HCT116 (cell line): ENCODE measurements at regions not wholly inside any gene's neighbourhood (a gene's known extent, or its start where the extent isn't known, plus 50 kb on each side); places are given as distances from the start of the nearest gene placed in this dataset.
A peak's percentile ranks its signal among the peaks of the same experiment; 100 is the strongest.

Source experiments
- ATAC-seq: fragments of 200-7000 bp; cut with Tn5 transposase; 2 replicates; pipeline ENCODE4 v1.9.1; 2020; ENCODE audit warnings: mild to moderate bottlenecking, moderate library complexity
- BruUV-seq: library from RNA; stranded (reverse); fragments of 400-500 nt; replicated peaks from 2 replicates; lab custom pipeline; 2021; lab: Mats Ljungman, UMichigan
- CTCF ChIA-PET: fragments of 300-600 bp; sonication (Branson Sonifier 250); formaldehyde crosslinking; loops from one replicate; lab custom pipeline; 2021; ENCODE audit warnings: antibody characterized with exemption; lab: Charles Lee
- POLR2A ChIA-PET: fragments of 300-600, 350-600 bp; sonication (Branson Sonifier 250); formaldehyde crosslinking; loops from one replicate; lab custom pipeline; 2021; ENCODE audit warnings: antibody characterized with exemption; lab: Charles Lee
- RAD21 ChIA-PET, 2 experiments: fragments of 300-600 bp; sonication (Branson Sonifier 250); formaldehyde crosslinking; loops; one replicate each; lab custom pipeline; 2023; ENCODE audit warnings: low total read pairs in 2 of 2; ENCODE audit not compliant: uncharacterized antibody in 2 of 2, unreplicated experiment in 2 of 2, low non-redundant PET in 1 of 2; lab: Charles Lee
- DNase-seq: peaks from one replicate; pipeline ENCODE4 v3.0.0-alpha.2; 2010; ENCODE audit warnings: low read depth, low spot score
- H2AFZ ChIP-seq: fragments of 200-600 bp; shearing (Covaris generic), sonication (generic); 2 replicates; pipeline ENCODE4 v1.6.1; 2017; ENCODE audit warnings: low read depth, mixed run types, mixed read lengths, antibody characterized with exemption, low read length; ENCODE audit not compliant: poor library complexity, severe bottlenecking
- H3K27ac ChIP-seq: 2 replicates; pipeline ENCODE4 v1.5.1; 2012; ENCODE audit warnings: low read depth, low read length
- H3K27me3 ChIP-seq: fragments of 200-600 bp; sonication (generic); 2 replicates; pipeline ENCODE4 v1.6.1; 2016; ENCODE audit warnings: mixed run types, low read length, mixed read lengths; ENCODE audit not compliant: insufficient read depth
- H3K36me3 ChIP-seq, 2 experiments: fragments of 200-500 bp in 1 of 2; fragments of 200-600 bp in 1 of 2; sonication (Bioruptor generic) in 1 of 2; sonication (generic) in 1 of 2; 2 replicates each; pipeline versions ENCODE4 v1.5.1 to v1.6.1; 2014 to 2016; ENCODE audit warnings: low read length in 2 of 2, inconsistent platforms in 1 of 2, mixed read lengths in 1 of 2, mixed run types in 1 of 2; ENCODE audit not compliant: insufficient read depth in 2 of 2, control insufficient read depth in 1 of 2
- H3K4me1 ChIP-seq, 2 experiments: fragments of 200-600 bp in 1 of 2; sonication (generic) in 1 of 2; 2 replicates each; pipeline versions ENCODE4 v1.5.1 to v1.6.1; 2012 to 2017; ENCODE audit warnings: low read length in 2 of 2, inconsistent platforms in 1 of 2, mild to moderate bottlenecking in 1 of 2, mixed read lengths in 1 of 2, mixed run types in 1 of 2, moderate library complexity in 1 of 2; ENCODE audit not compliant: insufficient read depth in 2 of 2, control insufficient read depth in 1 of 2
- H3K4me2 ChIP-seq: fragments of 200-600 bp; sonication (generic); 2 replicates; pipeline ENCODE4 v1.6.1; 2017; ENCODE audit warnings: mixed run types, low read length, mixed read lengths
- H3K4me3 ChIP-seq, 2 experiments: fragments of 200-600 bp in 1 of 2; sonication (generic) in 1 of 2; replicated peaks in 1 of 2; 2 replicates each; pipeline ENCODE4 v1.5.1; 2011 to 2016; ENCODE audit warnings: low read length in 2 of 2, control low read depth in 1 of 2, low read depth in 1 of 2, mild to moderate bottlenecking in 1 of 2, mixed read lengths in 1 of 2, mixed run types in 1 of 2
- H3K79me2 ChIP-seq: fragments of 200-600 bp; sonication (generic); 2 replicates; pipeline ENCODE4 v1.6.1; 2017; ENCODE audit warnings: mild to moderate bottlenecking, mixed run types, low read length, moderate library complexity, mixed read lengths; ENCODE audit not compliant: insufficient read depth
- H3K9ac ChIP-seq: fragments of 200-600 bp; sonication (generic); 2 replicates; pipeline ENCODE4 v1.6.1; 2016; ENCODE audit warnings: low read length, mixed read lengths
- H3K9me2 ChIP-seq: fragments of 200-600 bp; sonication (generic), shearing (Covaris generic); 2 replicates; pipeline ENCODE4 v1.6.1; 2017; ENCODE audit warnings: mixed run types, mild to moderate bottlenecking, moderate library complexity; ENCODE audit not compliant: insufficient read depth
- H3K9me3 ChIP-seq, 2 experiments: fragments of 200-500 bp in 1 of 2; fragments of 200-600 bp in 1 of 2; sonication (Bioruptor generic) in 1 of 2; sonication (generic) in 1 of 2; 2 replicates each; pipeline ENCODE4 v1.6.1; 2014 to 2017; ENCODE audit warnings: low read length in 2 of 2, mixed read lengths in 2 of 2, inconsistent platforms in 1 of 2, low read depth in 1 of 2, mild to moderate bottlenecking in 1 of 2, mixed run types in 1 of 2, moderate library complexity in 1 of 2; ENCODE audit not compliant: control insufficient read depth in 1 of 2, insufficient read depth in 1 of 2
- H4K20me1 ChIP-seq: fragments of 200-600 bp; sonication (generic), shearing (Covaris generic); 2 replicates; pipeline ENCODE4 v1.6.1; 2017; ENCODE audit warnings: mixed run types, mild to moderate bottlenecking, moderate library complexity; ENCODE audit not compliant: insufficient read depth
- CBX3 ChIP-seq: IDR thresholded peaks from 2 replicates; pipeline ENCODE4 v1.6.1; 2012; ENCODE audit warnings: low read depth
- CEBPB ChIP-seq: IDR thresholded peaks from 2 replicates; pipeline ENCODE4 v1.6.1; 2012; ENCODE audit warnings: low read depth
- EGR1 ChIP-seq: IDR thresholded peaks from 2 replicates; pipeline ENCODE4 v1.6.1; 2012; ENCODE audit warnings: low read depth
- EZH2 ChIP-seq: fragments of 200-600 bp; sonication (generic); IDR thresholded peaks from 2 replicates; pipeline ENCODE4 v1.6.1; 2017; ENCODE audit warnings: antibody characterized with exemption, mixed run types
- FOSL1 ChIP-seq: IDR thresholded peaks from 2 replicates; pipeline ENCODE4 v1.6.1; 2012; ENCODE audit warnings: low read depth
- JUND ChIP-seq: IDR thresholded peaks from 2 replicates; pipeline ENCODE4 v1.6.1; 2012
- POLR2AphosphoS5 ChIP-seq: IDR thresholded peaks from 2 replicates; pipeline ENCODE4 v1.6.1; 2011; ENCODE audit warnings: mild to moderate bottlenecking, low read depth, low read length, moderate library complexity
- RAD21 ChIP-seq: IDR thresholded peaks from 2 replicates; pipeline ENCODE4 v1.6.1; 2012; ENCODE audit warnings: low read depth, mild to moderate bottlenecking
- SIN3A ChIP-seq: IDR thresholded peaks from 2 replicates; pipeline ENCODE4 v1.6.1; 2012; ENCODE audit warnings: low read depth
- SP1 ChIP-seq: IDR thresholded peaks from 2 replicates; pipeline ENCODE4 v1.6.1; 2012; ENCODE audit warnings: low read depth
- SRF ChIP-seq: IDR thresholded peaks from 2 replicates; pipeline ENCODE4 v1.6.1; 2012; ENCODE audit warnings: low read depth
- TCF7L2 ChIP-seq: IDR thresholded peaks from 2 replicates; pipeline ENCODE4 v1.7.0; 2011; ENCODE audit warnings: borderline replicate concordance, inconsistent platforms; ENCODE audit not compliant: insufficient read depth, insufficient read length; ENCODE audit errors: extremely low read depth
- YY1 ChIP-seq: IDR thresholded peaks from 2 replicates; pipeline ENCODE4 v1.6.1; 2011; ENCODE audit warnings: low read length, low read depth, moderate library complexity, mild to moderate bottlenecking; ENCODE audit not compliant: insufficient replicate concordance; ENCODE audit errors: extremely low read depth
- ZNF274 ChIP-seq: fragments of 200-500 bp; sonication (Bioruptor generic); IDR thresholded peaks from 2 replicates; pipeline ENCODE4 v1.6.1; 2014; ENCODE audit warnings: mild to moderate bottlenecking, low read depth, low read length, inconsistent platforms
- intact Hi-C: fragments of 100-400 bp; cut with micrococcal nuclease; formaldehyde crosslinking; loops from 2 replicates; pipeline ENCODE4 v1.10.0; 2022
- TF ChIP-seq, protein P1 (sequence below): IDR thresholded peaks from 2 replicates; pipeline ENCODE4 v1.6.1; 2012
- TF ChIP-seq, protein P2 (sequence below): IDR thresholded peaks from 2 replicates; pipeline ENCODE4 v1.6.1; 2012

DNA sequence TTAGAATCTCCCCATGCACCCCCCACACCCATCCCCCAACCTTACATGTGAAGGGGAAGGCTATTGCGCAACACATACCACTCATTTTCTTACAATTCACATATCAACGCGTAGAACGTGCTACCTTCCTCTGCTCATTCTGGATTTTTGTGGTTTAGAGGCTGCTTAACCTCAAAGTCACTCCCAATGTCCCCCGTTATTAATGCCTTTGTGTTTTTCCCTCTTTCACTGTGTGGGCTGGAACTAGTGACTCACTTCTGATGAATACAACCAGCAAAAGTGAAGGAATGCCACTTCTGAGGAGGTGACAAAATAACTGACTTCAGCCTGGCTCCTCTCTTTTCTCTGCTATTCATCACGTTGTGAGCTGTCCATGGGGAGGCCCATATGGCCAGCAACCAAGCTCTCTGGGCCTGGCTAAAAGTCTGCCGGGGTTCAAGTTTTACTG lies 342.5 kb upstream of the NXPH2 start:
- Histone ChIP-seq H3K4me2 (peak overlapping the region; percentile 72), H3K27me3 (no peaks in the 10 kb centered on the region), H3K4me3 (peak overlapping the region in 1 of 2 experiments; percentile 30; a peak in 1 of 4 replicates), H3K36me3 (no peaks in the 10 kb centered on the region), H4K20me1 (no peaks in the 10 kb centered on the region), H3K79me2 (no peaks in the 10 kb centered on the region), H3K9ac (peak overlapping the region; percentile 16; the same call in 1 of the 2 replicates), H3K27ac (no peak overlapping the region), H3K4me1 (peaks cover 3 to 14% of the 10 kb centered on the region in 2 experiments; a peak in 2 of 4 replicates), H3K9me2 (peaks cover 3% of the 10 kb centered on the region; the same call in 1 of the 2 replicates), H3K9me3 (no peaks in the 10 kb centered on the region), H2AFZ (peak overlapping the region; percentile 90)
- intact Hi-C loops: no loop called here
- ChIA-PET POLR2A (no interaction called here), RAD21 (no interaction called here), CTCF (no interaction called here)
- BruUV-seq: no TSS peak
- DNase-seq (peak; percentile 80), ATAC-seq (peak; percentile 93)
- TF ChIP-seq FOSL1 (peak; percentile 92), POLR2AphosphoS5 (peak; percentile 45; the same call in 1 of the 2 replicates), YY1 (no peak), SIN3A (peak; percentile 88), SRF (0 out of 2 replicates have a peak, but pooled peaks have one; percentile 34), TCF7L2 (peak; percentile 29), EGR1 (peak; percentile 66), CBX3 (peak; percentile 81; the same call in 1 of the 2 replicates), SP1 (peak; percentile 89), ZNF274 (no peak), CEBPB (peak; percentile 99), JUND (peak; percentile 90), RAD21 (peak; percentile 22; the same call in 1 of the 2 replicates), EZH2 (no peak)
- TF ChIP-seq, protein P1, sequence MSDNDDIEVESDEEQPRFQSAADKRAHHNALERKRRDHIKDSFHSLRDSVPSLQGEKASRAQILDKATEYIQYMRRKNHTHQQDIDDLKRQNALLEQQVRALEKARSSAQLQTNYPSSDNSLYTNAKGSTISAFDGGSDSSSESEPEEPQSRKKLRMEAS: peak; percentile 71
- TF ChIP-seq, protein P2, sequence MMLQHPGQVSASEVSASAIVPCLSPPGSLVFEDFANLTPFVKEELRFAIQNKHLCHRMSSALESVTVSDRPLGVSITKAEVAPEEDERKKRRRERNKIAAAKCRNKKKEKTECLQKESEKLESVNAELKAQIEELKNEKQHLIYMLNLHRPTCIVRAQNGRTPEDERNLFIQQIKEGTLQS: no peak
